NT2/D1 (cell line): ENCODE measurements at regions not wholly inside any gene's neighbourhood (a gene's known extent, or its start where the extent isn't known, plus 50 kb on each side); places are given as distances from the start of the nearest gene placed in this dataset.

Experiments used
- SUZ12 ChIP-seq: IDR thresholded peaks from 2 replicates; pipeline ENCODE4 v1.6.1; 2011; ENCODE audit not compliant: insufficient read length, insufficient read depth; ENCODE audit errors: extremely low read depth
- YY1 ChIP-seq: IDR thresholded peaks from 2 replicates; pipeline ENCODE4 v1.6.1; 2011; ENCODE audit not compliant: insufficient read length, insufficient read depth
- ZNF274 ChIP-seq: IDR thresholded peaks from 2 replicates; pipeline ENCODE4 v1.6.1; 2011; ENCODE audit warnings: mild to moderate bottlenecking, low read depth, low read length

DNA sequence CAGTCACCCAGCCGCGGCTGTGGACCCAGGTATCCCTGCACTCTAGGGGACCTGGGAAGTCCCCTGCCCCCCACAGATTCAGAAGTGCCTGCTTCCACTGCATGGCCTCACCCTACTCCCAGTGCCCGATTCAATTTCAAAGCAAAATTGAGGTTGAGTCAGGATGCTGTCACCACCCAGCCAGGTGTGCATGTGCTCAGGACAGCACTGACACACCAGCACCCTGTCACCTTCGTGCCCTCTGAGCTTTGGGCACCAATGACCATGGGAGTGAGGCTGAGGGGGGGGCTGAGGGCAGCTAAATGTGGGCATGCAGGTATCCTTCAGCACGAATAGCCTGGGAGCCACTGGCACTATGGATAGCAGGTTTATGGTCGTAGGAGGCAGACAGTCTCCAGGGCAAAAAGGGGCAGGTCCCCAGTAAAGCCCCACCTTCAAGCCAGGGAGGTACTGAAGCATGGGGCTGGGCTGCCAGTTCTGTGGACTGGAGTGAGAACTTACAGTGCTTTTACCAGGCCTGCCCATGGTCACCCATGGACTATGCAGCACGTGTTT lies 1151.6 kb upstream of the CDH6 start:
- TF ChIP-seq ZNF274, result no peak
- TF ChIP-seq YY1, result no peak
- no peak for TF ChIP-seq SUZ12
